LNCAP (cell line): ENCODE measurements at regions not wholly inside any gene's neighbourhood (a gene's known extent, or its start where the extent isn't known, plus 50 kb on each side); places are given as distances from the start of the nearest gene placed in this dataset.

ENCODE experiments used
- TF ChIP-seq, protein P1 (sequence below): fragments of 450-650 bp; IDR thresholded peaks from 2 replicates; pipeline ENCODE4 v1.5.1; 2017; ENCODE audit warnings: mild to moderate bottlenecking

DNA sequence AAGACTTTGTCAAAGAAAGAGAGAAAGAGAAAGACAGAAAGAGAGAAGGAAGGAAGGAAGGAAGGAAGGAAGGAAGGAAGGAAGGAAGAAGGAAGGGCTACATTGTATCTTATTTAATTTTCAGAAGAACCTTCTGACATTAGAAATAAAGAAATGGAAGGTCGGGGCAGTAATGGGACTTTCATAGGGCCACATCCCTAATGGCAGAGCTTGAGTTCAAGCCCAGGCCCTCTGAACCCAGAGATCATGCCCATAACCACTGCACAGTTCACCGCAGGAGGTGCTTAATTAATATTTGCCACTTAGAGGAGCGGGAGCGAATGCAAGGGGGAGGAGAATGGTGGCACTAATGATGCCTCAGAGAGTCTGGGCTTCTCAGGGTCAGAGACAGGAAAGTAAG is 233.3 kb downstream of the MN1 start:
- TF ChIP-seq, protein P1, sequence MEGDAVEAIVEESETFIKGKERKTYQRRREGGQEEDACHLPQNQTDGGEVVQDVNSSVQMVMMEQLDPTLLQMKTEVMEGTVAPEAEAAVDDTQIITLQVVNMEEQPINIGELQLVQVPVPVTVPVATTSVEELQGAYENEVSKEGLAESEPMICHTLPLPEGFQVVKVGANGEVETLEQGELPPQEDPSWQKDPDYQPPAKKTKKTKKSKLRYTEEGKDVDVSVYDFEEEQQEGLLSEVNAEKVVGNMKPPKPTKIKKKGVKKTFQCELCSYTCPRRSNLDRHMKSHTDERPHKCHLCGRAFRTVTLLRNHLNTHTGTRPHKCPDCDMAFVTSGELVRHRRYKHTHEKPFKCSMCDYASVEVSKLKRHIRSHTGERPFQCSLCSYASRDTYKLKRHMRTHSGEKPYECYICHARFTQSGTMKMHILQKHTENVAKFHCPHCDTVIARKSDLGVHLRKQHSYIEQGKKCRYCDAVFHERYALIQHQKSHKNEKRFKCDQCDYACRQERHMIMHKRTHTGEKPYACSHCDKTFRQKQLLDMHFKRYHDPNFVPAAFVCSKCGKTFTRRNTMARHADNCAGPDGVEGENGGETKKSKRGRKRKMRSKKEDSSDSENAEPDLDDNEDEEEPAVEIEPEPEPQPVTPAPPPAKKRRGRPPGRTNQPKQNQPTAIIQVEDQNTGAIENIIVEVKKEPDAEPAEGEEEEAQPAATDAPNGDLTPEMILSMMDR, result no peak

DNA sequence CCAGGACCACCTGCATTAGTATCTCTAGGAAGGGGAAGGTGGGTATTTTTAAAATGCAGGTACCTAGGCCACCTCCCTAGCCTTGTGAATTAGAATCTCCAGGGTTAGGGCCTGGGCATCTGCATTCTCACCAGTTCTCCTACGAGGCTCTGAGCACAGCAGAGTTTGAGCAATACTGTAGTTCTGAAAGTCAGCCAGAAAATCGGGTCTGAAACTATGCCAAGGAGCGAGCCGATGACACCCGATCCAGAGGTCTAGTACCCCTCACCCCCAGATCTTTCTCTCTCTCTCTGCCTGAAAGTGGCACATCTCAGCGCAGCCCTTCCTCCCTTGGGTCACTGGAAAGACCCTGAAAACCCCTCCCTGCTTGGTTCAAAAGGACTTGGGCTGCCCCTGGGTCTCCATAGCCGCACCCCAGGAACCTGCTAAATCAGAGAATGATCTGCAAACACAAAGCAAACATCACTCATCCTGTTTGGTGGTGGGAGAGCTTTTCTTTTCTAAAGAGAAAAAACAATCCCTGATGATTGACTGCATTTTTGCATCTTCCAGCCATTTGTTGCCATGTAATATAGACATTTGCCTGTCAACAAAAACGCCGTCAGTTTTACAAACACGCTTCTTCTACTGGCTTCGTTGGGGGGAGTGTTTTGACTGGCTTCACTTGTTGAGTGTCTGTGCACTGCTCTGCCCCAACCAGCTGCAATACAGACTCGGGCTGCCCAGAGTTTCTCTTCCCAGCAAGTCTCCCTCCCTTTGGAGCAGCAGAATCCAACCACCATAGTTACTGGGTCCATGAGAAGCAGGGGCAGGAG is 229.9 kb downstream of the MN1 start:
- TF ChIP-seq, protein P1, result no peak

DNA sequence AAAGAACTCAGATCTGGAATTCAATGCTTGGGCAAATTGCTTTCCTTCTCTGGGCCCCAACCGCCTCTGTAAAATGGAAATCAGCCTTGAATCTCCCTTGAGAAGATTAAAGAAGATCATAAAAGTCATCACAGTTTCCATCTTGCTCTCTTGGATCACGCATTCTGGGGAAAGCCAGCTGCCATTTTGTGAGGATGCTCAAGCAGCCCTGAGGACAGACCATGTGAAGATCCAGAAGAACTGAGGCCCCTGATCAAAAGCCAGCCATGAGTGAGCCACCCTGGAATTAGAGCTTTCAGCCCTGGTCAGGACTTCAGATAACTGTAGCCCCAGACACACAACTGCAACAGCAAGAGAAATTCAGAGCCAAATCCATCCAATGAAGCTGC is 229.3 kb downstream of the MN1 start:
- TF ChIP-seq, protein P1, result no peak

DNA sequence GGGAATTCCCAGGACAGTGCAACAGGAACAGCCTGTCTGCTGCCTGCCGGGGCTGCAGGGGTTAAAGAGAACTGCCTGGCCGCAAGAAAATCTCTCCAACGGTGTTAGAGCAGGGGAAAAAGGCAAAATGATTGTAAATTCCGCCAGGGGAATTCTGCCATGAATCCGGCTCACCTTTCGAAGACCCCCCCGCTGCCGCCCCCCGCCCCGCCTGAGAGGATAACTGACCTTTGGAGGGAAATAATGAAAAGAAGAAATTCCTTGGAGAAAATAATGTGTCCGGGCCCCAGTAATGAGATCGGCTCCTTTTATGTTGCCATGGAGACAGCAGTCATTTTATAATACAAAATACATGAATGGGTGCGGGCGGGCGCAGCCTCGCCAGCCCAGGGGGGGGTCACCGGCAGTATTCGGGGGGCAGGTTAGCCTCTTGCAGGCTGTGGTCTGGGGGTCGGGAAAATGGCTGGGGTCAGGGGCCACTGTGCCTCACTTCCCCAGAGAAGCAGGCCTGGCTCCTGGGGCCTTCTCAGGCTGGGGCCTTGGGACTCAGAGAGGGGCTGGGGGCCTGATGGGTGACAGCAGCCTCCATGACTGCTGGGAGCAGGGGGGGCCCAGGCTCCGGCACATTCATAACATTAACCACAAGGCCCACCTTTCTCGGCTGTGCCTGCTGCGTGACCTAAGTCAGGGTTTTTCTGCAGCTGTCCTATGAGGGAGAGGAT is 228.1 kb downstream of the MN1 start:
- TF ChIP-seq, protein P1, result no peak

DNA sequence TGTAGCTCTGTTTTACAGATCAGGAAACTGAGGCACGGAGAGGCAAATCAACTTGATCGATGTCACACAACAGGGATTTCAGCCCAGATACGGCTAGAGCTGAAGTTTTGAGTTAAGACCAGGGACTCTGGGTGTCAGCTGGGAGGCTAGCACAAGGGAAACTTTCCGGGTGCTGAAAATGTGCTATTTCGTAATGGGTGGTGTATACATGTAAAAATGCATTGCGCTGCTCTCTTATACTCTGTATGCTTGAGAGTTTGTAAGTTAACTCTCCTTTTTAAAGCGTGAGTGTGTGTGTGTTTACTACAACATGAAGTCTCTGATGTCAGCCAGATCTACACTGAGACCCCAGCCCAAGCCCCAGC is 227.6 kb downstream of the MN1 start:
- TF ChIP-seq, protein P1, result no peak

DNA sequence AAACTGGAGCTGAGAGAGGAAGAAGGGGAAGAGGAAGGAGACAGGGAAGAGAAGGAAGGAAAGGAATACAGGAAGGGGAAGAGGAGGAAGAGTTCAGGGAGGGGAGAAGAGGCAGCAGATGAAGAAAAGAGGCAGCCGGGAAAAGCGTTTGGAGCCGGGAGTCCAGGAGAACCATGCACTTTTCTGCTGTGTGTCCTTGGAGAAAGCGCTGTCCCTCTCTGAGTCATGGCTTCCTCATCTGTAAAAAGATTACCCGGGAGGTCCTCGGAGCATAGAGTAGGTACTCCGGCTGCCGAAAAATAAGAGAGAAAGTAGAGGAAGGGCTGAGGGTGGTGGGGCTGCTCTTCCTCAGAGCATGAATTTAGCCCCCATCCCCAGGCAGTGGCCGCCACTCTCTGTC is 226.9 kb downstream of the MN1 start:
- TF ChIP-seq, protein P1, result no peak

DNA sequence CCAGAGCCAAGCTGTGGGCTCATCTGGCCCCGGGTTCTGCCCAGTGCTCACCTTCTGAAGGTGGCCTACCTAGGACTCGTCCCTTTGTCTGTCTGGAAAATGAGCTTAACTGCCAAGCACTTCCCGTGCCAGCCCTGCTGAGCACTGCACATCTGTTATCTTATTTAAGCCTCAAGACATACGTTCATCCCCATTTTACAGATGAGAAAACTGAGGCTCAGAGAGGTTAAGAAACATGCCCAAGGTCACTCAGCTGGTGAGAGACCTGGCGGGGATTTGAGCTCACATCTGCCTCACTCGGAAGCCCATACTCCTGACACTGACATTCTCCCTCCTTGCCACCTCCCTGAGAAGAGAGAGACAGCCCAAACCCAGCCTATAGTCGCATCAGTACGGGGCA is 226.2 kb downstream of the MN1 start:
- TF ChIP-seq, protein P1, result no peak
